Cardiac muscle cell (in vitro differentiated cells and primary cell): ENCODE measurements at regions not wholly inside any gene's neighbourhood (a gene's known extent, or its start where the extent isn't known, plus 50 kb on each side); places are given as distances from the start of the nearest gene placed in this dataset.

Experiments
- DNase-seq, 2 donors: peaks; one replicate each; pipeline versions ENCODE4 v3.0.0 to v3.0.0-alpha.2; 2010 to 2017; ENCODE audit warnings: low read depth in 1 of 2, low spot score in 1 of 2
- H3K27ac ChIP-seq: fragments of 200-600 bp; sonication (generic); 2 replicates; pipeline ENCODE4 v1.5.1; 2016
- H3K27me3 ChIP-seq: fragments of 200-600 bp; sonication (generic); 2 replicates; pipeline ENCODE4 v1.6.0; 2016; ENCODE audit warnings: control low read depth
- H3K36me3 ChIP-seq: fragments of 200-600 bp; sonication (generic); 2 replicates; pipeline ENCODE4 v1.5.1; 2016; ENCODE audit warnings: control low read depth
- H3K4me1 ChIP-seq: fragments of 200-600 bp; sonication (generic); 2 replicates; pipeline ENCODE4 v1.8.1; 2017; ENCODE audit warnings: low read depth, mild to moderate bottlenecking, mixed run types
- H3K4me3 ChIP-seq: fragments of 200-600 bp; sonication (generic); 2 replicates; pipeline ENCODE4 v1.5.1; 2016; ENCODE audit warnings: mild to moderate bottlenecking
- H3K9me3 ChIP-seq: fragments of 200-600 bp; sonication (generic); 2 replicates; pipeline ENCODE4 v1.5.1; 2017; ENCODE audit warnings: low read depth, mild to moderate bottlenecking, control low read depth
- TF ChIP-seq, protein P1 (sequence below): IDR thresholded peaks from 2 replicates; pipeline ENCODE4 v1.5.1; 2012; ENCODE audit warnings: low read depth, mild to moderate bottlenecking, low read length

DNA sequence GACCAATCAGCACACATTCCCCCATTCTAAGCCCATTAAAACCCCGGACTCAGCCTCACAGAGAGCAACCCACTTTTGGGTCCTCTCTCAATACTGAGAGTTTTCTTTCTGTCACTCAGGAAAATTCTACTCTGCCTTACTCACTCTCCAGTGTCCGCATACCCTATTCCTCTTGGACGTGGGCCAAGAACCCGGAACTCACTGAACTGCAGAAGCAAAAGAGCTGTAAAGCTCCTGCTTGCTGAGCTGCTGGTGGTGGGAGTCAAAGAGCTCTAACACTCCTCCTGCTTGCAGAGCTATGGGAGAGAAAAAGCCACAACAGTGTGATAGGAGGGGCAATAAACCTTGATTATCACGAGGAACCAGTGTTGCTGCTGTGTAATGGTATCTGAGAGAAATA, 386.9 kb downstream of the POM121L12 start:
- no peak for DNase-seq
- no peak overlapping the region for H3K27ac ChIP-seq
- H3K4me1 ChIP-seq, result no peaks in the 10 kb centered on the region
- no peaks in the 10 kb centered on the region for H3K36me3 ChIP-seq
- no peak overlapping the region for H3K4me3 ChIP-seq
- H3K9me3 ChIP-seq, result no peaks in the 10 kb centered on the region
- H3K27me3 ChIP-seq, result no peaks in the 10 kb centered on the region
- TF ChIP-seq, protein P1, sequence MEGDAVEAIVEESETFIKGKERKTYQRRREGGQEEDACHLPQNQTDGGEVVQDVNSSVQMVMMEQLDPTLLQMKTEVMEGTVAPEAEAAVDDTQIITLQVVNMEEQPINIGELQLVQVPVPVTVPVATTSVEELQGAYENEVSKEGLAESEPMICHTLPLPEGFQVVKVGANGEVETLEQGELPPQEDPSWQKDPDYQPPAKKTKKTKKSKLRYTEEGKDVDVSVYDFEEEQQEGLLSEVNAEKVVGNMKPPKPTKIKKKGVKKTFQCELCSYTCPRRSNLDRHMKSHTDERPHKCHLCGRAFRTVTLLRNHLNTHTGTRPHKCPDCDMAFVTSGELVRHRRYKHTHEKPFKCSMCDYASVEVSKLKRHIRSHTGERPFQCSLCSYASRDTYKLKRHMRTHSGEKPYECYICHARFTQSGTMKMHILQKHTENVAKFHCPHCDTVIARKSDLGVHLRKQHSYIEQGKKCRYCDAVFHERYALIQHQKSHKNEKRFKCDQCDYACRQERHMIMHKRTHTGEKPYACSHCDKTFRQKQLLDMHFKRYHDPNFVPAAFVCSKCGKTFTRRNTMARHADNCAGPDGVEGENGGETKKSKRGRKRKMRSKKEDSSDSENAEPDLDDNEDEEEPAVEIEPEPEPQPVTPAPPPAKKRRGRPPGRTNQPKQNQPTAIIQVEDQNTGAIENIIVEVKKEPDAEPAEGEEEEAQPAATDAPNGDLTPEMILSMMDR, result no peak

DNA sequence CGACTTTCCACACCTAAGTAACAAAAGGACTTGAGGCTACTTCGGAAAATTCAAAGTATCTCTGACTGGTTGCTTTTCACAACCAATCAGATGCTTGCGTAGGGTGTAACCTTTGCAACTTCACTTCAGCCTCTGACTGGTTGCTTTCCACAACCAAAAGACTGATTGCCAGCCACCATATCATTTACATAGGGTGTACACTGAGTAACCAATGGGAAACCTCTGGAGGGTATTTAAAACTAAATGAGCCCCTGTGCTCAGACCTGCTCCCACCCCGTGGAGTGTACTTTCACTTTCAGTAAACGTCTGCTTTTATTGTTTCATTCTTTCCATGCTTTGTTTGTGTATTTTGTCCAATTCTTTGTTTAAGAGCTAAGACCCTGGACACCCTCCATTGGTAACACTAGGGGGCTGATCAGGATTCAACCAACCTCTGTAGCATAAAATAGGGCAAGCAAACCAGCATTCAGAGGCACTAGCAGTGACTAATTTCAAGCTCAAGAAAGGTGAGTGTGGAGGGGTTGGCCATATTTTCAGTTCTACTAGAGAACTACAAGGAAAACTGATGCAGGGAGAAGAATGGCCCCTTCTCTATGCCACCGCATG, 390.8 kb downstream of the POM121L12 start:
- TF ChIP-seq, protein P1, result no peak
- Histone ChIP-seq H3K9me3 (no peaks in the 10 kb centered on the region), H3K4me1 (no peaks in the 10 kb centered on the region), H3K4me3 (no peak overlapping the region), H3K27me3 (no peaks in the 10 kb centered on the region), H3K27ac (no peak overlapping the region), H3K36me3 (no peaks in the 10 kb centered on the region)
- DNase-seq, result no peak

DNA sequence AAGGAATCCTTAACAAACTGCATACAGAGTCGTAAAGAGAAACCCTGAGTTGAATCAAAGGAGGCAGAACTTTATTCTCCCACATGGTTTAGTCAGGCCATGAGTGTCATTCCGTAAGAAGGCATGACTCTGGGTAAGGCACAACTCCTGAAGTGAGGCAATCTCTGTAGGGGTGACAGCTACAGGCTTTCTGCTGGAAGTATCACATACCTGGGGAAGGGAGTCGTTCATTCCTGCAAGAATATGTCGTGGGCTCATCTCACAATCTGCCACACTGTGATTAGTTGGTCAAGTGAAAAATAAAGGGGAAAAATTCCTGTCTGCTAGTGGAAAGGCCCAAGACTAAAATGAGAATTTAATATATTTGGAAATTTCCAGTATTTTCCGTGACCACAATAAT, 392.6 kb downstream of the POM121L12 start:
- Histone ChIP-seq H3K27me3 (no peaks in the 10 kb centered on the region), H3K4me3 (no peak overlapping the region), H3K36me3 (no peaks in the 10 kb centered on the region), H3K4me1 (no peaks in the 10 kb centered on the region), H3K27ac (no peak overlapping the region), H3K9me3 (no peaks in the 10 kb centered on the region)
- TF ChIP-seq, protein P1, result no peak
- DNase-seq, result no peak

DNA sequence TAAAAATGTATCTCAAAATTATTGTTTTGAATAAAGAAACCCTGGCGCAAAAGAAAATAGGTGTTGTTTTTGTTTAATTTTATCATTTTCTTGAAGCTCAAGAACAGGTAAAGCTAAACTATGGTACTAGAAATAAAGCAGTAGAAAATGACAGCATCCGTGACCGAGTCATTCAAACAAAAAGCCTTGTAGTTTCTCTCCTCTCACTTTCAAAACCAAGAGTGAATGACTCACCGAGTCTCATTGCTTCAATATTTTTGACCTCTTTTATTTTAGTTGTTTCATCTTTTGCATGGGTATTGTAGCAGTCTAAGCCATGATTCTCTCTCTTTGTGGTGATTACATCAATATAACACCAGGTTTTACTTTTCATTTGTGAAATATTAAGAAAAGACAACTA, 396.5 kb downstream of the POM121L12 start:
- DNase-seq, result no peak
- no peaks in the 10 kb centered on the region for H3K27me3 ChIP-seq
- no peaks in the 10 kb centered on the region for H3K4me1 ChIP-seq
- no peak overlapping the region for H3K27ac ChIP-seq
- no peaks in the 10 kb centered on the region for H3K9me3 ChIP-seq
- no peaks in the 10 kb centered on the region for H3K36me3 ChIP-seq
- TF ChIP-seq, protein P1, result no peak
- H3K4me3 ChIP-seq, result no peak overlapping the region

DNA sequence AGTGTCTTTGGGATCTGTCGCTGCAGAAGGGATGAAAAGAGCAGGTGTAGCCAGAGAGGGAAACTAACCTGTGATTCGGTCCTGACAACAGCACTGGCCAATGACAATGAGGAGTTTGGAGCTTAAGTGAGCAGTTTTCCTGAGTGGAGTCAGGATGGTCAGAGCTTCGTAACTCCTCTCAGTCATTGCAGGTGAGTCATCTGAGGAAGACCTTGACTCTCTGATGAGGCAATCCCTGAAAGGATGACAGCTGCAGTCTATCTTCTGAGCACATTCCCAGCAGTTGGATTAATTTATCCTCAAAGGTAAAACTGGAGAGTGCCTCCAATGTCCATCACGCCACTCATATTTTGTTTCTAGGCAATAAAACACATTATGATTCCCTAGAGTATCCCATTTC, 401.9 kb downstream of the POM121L12 start:
- no peak overlapping the region for H3K27ac ChIP-seq

More for the DNA sequence above, 401.9 kb downstream of the POM121L12 start:
- Histone ChIP-seq H3K36me3 (no peaks in the 10 kb centered on the region), H3K4me1 (no peaks in the 10 kb centered on the region), H3K4me3 (no peak overlapping the region), H3K9me3 (no peaks in the 10 kb centered on the region), H3K27me3 (no peaks in the 10 kb centered on the region)
- TF ChIP-seq, protein P1, result no peak
- DNase-seq, result no peak
